MM.1S (cell line): ENCODE measurements at regions not wholly inside any gene's neighbourhood (a gene's known extent, or its start where the extent isn't known, plus 50 kb on each side); places are given as distances from the start of the nearest gene placed in this dataset.

Experiments used
- CTCF ChIP-seq: fragments of 300-600 bp; sonication (generic); IDR thresholded peaks from 2 replicates; pipeline ENCODE4 v1.5.1; 2016; ENCODE audit warnings: antibody characterized with exemption, low read length, mixed read lengths
- EZH2 ChIP-seq: fragments of 300-600 bp; sonication (generic); optimal IDR thresholded peaks from 2 replicates; pipeline ENCODE3; 2017; ENCODE audit warnings: low read depth, mild to moderate bottlenecking, antibody characterized with exemption, low read length, mixed read lengths
- EZH2phosphoT487 ChIP-seq: fragments of 300-600 bp; sonication (generic); IDR thresholded peaks from 2 replicates; pipeline ENCODE4 v1.6.1; 2018; ENCODE audit warnings: antibody characterized with exemption, low read length

- TF ChIP-seq EZH2, result no peak
- TF ChIP-seq CTCF, result no peak
- TF ChIP-seq EZH2phosphoT487, result no peak
Measured at GRCh38 chr5:162916368-162916767, 521.0 kb upstream of the CCNG1 start.
